Neural cell (in vitro differentiated cells): ENCODE measurements at regions not wholly inside any gene's neighbourhood (a gene's known extent, or its start where the extent isn't known, plus 50 kb on each side); places are given as distances from the start of the nearest gene placed in this dataset.

ENCODE experiments used
- H2AFZ ChIP-seq: fragments of 200-600, 300-800 bp; sonication (generic), shearing (Covaris generic); 2 replicates; pipeline ENCODE4 v1.6.0; 2014; ENCODE audit warnings: low read depth, mild to moderate bottlenecking, antibody characterized with exemption, low read length, moderate library complexity
- H3F3A ChIP-seq: fragments of 200-600 bp; shearing (Covaris generic); 2 replicates; pipeline ENCODE4 v1.6.1; 2016; ENCODE audit warnings: mild to moderate bottlenecking, moderate library complexity, mixed read lengths, antibody characterized with exemption, low read length; ENCODE audit not compliant: insufficient read depth, poor library complexity, severe bottlenecking
- H3K27ac ChIP-seq: fragments of 200-600, 300-800 bp; sonication (generic), shearing (Covaris generic); 2 replicates; pipeline ENCODE4 v1.5.1; 2014; ENCODE audit warnings: mild to moderate bottlenecking, low read length, moderate library complexity
- H3K27me3 ChIP-seq: fragments of 300-800, 200-600 bp; sonication (generic), shearing (Covaris generic); 2 replicates; pipeline ENCODE4 v1.6.0; 2014; ENCODE audit warnings: mild to moderate bottlenecking, low read depth, low read length, moderate library complexity; ENCODE audit not compliant: insufficient read depth
- H3K36me3 ChIP-seq: fragments of 300-800, 200-600 bp; sonication (generic), shearing (Covaris generic); 2 replicates; pipeline ENCODE4 v1.5.1; 2014; ENCODE audit warnings: mild to moderate bottlenecking, antibody characterized with exemption, low read length, moderate library complexity; ENCODE audit not compliant: insufficient read depth
- H3K4me2 ChIP-seq: fragments of 300-800, 200-600 bp; sonication (generic), shearing (Covaris generic); 2 replicates; pipeline ENCODE4 v1.6.0; 2014; ENCODE audit warnings: mild to moderate bottlenecking, low read length
- H3K4me3 ChIP-seq: fragments of 300-800, 200-600 bp; sonication (generic), shearing (Covaris generic); 2 replicates; pipeline ENCODE4 v1.5.1; 2014; ENCODE audit warnings: mild to moderate bottlenecking, low read length, moderate library complexity
- H3K79me2 ChIP-seq: fragments of 200-600 bp; shearing (Covaris generic); replicated peaks from 2 replicates; pipeline ENCODE4 v1.6.0; 2014; ENCODE audit warnings: mild to moderate bottlenecking, low read length, moderate library complexity; ENCODE audit not compliant: insufficient read depth
- H3K9ac ChIP-seq: fragments of 300-800, 200-600 bp; sonication (generic), shearing (Covaris generic); 2 replicates; pipeline ENCODE4 v1.6.1; 2016; ENCODE audit warnings: mild to moderate bottlenecking, low read length, mixed read lengths
- H3K9me2 ChIP-seq: fragments of 200-600 bp; shearing (Covaris generic); 2 replicates; pipeline ENCODE4 v1.6.1; 2016; ENCODE audit warnings: mild to moderate bottlenecking, low read length, mixed read lengths; ENCODE audit not compliant: insufficient read depth
- H3K9me3 ChIP-seq: fragments of 200-600, 300-800 bp; sonication (generic), shearing (Covaris generic); 2 replicates; pipeline ENCODE4 v1.6.1; 2016; ENCODE audit warnings: mild to moderate bottlenecking, mixed run types, low read length, moderate library complexity, mixed read lengths
- H4K20me1 ChIP-seq: fragments of 200-600 bp; shearing (Covaris generic); 2 replicates; pipeline ENCODE4 v1.6.1; 2016; ENCODE audit warnings: mild to moderate bottlenecking, mixed run types; ENCODE audit not compliant: insufficient read depth
- EP300 ChIP-seq: fragments of 450-650 bp; conservative IDR thresholded peaks from 2 replicates; pipeline ENCODE4 v1.6.1; 2014; ENCODE audit warnings: antibody characterized with exemption, mild to moderate bottlenecking, moderate library complexity; ENCODE audit not compliant: poor library complexity, severe bottlenecking
- EZH2 ChIP-seq: fragments of 200-600, 300-800 bp; shearing (Covaris generic), sonication (generic); IDR thresholded peaks from 2 replicates; pipeline ENCODE4 v1.6.1; 2014; ENCODE audit warnings: antibody characterized with exemption, low read length, borderline replicate concordance, mild to moderate bottlenecking; ENCODE audit not compliant: insufficient read depth, poor library complexity, severe bottlenecking
- MXI1 ChIP-seq: fragments of 450-650 bp; conservative IDR thresholded peaks from 2 replicates; pipeline ENCODE4 v1.6.1; 2014; ENCODE audit warnings: antibody characterized with exemption, mild to moderate bottlenecking; ENCODE audit not compliant: poor library complexity, severe bottlenecking
- POLR2AphosphoS5 ChIP-seq: IDR thresholded peaks from 2 replicates; pipeline ENCODE4 v1.6.1; 2012
- RAD21 ChIP-seq: fragments of 450-650 bp; conservative IDR thresholded peaks from 2 replicates; pipeline ENCODE4 v1.6.1; 2014; ENCODE audit warnings: antibody characterized with exemption, mild to moderate bottlenecking, moderate library complexity
- SMC3 ChIP-seq: fragments of 450-650 bp; conservative IDR thresholded peaks from 2 replicates; pipeline ENCODE4 v1.6.1; 2014; ENCODE audit warnings: antibody characterized with exemption, mild to moderate bottlenecking, moderate library complexity; ENCODE audit not compliant: poor library complexity
- TAF1 ChIP-seq: IDR thresholded peaks from 2 replicates; pipeline ENCODE4 v1.6.1; 2012; ENCODE audit warnings: low read depth
- TF ChIP-seq, protein P1 (sequence below): IDR thresholded peaks from 2 replicates; pipeline ENCODE4 v1.6.1; 2012; ENCODE audit warnings: borderline replicate concordance
- TF ChIP-seq, protein P2 (sequence below): fragments of 450-650 bp; IDR thresholded peaks from 2 replicates; pipeline ENCODE4 v1.5.1; 2014; ENCODE audit warnings: antibody characterized with exemption, mild to moderate bottlenecking, moderate library complexity; ENCODE audit not compliant: poor library complexity, severe bottlenecking

DNA sequence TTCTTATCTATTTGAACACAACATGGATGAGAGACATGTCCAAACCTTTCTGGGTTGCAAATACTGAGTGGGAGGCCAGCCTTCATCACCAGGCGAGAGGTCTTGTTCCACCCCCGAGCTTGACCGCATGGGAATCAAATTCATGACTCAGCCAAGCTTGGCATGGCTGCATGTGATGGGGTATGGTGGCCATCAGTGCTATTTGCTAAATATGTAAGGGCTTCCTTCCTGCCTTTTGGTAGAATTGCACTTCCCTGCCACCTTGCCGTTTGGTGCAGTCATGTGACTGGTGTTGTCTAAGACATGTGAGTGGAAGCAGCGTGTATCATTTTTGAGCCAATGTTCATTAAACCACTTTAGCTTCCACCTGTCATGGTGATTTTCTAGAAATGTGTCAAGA lies 508.9 kb upstream of the SULF2 start:
- Histone ChIP-seq H4K20me1 (no peaks in the 10 kb centered on the region), H2AFZ (no peak overlapping the region), H3K9me3 (no peaks in the 10 kb centered on the region), H3F3A (no peaks in the 10 kb centered on the region), H3K9me2 (no peaks in the 10 kb centered on the region), H3K4me2 (no peak overlapping the region), H3K79me2 (no peaks in the 10 kb centered on the region), H3K27ac (no peak overlapping the region), H3K4me3 (no peak overlapping the region), H3K27me3 (no peaks in the 10 kb centered on the region), H3K36me3 (no peaks in the 10 kb centered on the region), H3K9ac (no peak overlapping the region)
- no peak for TF ChIP-seq MXI1
- TF ChIP-seq, protein P1, sequence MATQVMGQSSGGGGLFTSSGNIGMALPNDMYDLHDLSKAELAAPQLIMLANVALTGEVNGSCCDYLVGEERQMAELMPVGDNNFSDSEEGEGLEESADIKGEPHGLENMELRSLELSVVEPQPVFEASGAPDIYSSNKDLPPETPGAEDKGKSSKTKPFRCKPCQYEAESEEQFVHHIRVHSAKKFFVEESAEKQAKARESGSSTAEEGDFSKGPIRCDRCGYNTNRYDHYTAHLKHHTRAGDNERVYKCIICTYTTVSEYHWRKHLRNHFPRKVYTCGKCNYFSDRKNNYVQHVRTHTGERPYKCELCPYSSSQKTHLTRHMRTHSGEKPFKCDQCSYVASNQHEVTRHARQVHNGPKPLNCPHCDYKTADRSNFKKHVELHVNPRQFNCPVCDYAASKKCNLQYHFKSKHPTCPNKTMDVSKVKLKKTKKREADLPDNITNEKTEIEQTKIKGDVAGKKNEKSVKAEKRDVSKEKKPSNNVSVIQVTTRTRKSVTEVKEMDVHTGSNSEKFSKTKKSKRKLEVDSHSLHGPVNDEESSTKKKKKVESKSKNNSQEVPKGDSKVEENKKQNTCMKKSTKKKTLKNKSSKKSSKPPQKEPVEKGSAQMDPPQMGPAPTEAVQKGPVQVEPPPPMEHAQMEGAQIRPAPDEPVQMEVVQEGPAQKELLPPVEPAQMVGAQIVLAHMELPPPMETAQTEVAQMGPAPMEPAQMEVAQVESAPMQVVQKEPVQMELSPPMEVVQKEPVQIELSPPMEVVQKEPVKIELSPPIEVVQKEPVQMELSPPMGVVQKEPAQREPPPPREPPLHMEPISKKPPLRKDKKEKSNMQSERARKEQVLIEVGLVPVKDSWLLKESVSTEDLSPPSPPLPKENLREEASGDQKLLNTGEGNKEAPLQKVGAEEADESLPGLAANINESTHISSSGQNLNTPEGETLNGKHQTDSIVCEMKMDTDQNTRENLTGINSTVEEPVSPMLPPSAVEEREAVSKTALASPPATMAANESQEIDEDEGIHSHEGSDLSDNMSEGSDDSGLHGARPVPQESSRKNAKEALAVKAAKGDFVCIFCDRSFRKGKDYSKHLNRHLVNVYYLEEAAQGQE = no peak
- TF ChIP-seq, protein P2, sequence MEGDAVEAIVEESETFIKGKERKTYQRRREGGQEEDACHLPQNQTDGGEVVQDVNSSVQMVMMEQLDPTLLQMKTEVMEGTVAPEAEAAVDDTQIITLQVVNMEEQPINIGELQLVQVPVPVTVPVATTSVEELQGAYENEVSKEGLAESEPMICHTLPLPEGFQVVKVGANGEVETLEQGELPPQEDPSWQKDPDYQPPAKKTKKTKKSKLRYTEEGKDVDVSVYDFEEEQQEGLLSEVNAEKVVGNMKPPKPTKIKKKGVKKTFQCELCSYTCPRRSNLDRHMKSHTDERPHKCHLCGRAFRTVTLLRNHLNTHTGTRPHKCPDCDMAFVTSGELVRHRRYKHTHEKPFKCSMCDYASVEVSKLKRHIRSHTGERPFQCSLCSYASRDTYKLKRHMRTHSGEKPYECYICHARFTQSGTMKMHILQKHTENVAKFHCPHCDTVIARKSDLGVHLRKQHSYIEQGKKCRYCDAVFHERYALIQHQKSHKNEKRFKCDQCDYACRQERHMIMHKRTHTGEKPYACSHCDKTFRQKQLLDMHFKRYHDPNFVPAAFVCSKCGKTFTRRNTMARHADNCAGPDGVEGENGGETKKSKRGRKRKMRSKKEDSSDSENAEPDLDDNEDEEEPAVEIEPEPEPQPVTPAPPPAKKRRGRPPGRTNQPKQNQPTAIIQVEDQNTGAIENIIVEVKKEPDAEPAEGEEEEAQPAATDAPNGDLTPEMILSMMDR = no peak

DNA sequence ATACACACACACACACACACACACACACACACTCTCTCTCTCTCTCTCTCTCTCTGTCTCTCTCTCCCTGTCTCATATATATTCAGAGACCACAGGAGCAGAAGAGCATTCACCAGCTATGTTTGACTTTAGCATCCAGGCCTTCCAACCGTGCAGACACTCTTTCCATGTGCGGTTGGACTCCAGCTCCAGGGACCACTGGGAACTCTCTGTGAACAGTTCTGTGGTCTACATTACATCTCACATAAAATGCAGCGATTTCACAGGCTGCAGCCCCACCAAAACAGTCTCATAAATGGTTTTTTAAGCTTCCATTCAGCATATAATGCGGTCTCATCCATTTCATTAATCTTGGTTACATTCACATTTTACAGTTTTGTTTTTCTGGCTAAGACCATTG lies 508.4 kb upstream of the SULF2 start:
- H3K36me3 ChIP-seq = no peaks in the 10 kb centered on the region
- no peak for TF ChIP-seq TAF1
- no peak for TF ChIP-seq RAD21
- no peaks in the 10 kb centered on the region for H3K9me2 ChIP-seq
- no peak overlapping the region for H3K4me3 ChIP-seq
- H3K27ac ChIP-seq = no peak overlapping the region
- no peak overlapping the region for H2AFZ ChIP-seq
- H4K20me1 ChIP-seq = no peaks in the 10 kb centered on the region
- H3K9ac ChIP-seq = no peak overlapping the region
- H3K9me3 ChIP-seq = no peaks in the 10 kb centered on the region
- no peak overlapping the region for H3K4me2 ChIP-seq
- H3F3A ChIP-seq = no peaks in the 10 kb centered on the region
- no peaks in the 10 kb centered on the region for H3K27me3 ChIP-seq
- no peaks in the 10 kb centered on the region for H3K79me2 ChIP-seq

DNA sequence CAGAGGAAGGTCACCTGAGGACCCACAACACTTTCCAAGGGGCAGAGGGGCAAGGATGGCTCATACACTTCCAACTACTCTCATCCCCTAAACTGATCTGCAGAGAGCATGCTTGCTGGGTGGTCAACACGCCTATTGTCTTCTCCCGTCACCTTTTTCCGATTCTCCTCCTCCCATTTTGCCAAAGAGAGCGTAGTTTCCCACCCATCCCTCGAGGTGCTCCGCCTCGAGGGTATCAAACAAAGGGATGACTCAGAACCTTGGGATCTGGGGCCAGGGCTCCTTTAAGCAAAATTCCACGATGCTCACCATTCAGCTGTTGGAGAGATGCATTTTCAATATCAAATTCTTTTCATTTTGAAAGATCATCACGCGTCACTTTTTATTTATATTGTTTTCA lies 507.5 kb upstream of the SULF2 start:
- no peaks in the 10 kb centered on the region for H3K9me2 ChIP-seq
- no peaks in the 10 kb centered on the region for H3K9me3 ChIP-seq
- H3K79me2 ChIP-seq = no peaks in the 10 kb centered on the region
- no peak overlapping the region for H3K27ac ChIP-seq
- H3K4me3 ChIP-seq = no peak overlapping the region
- no peak overlapping the region for H3K4me2 ChIP-seq
- TF ChIP-seq RAD21 (no peak), SMC3 (no peak), MXI1 (no peak), EZH2 (no peak), EP300 (no peak), TAF1 (no peak), POLR2AphosphoS5 (no peak)
- TF ChIP-seq, protein P2 = no peak
- TF ChIP-seq, protein P1 = no peak
- no peaks in the 10 kb centered on the region for H3K27me3 ChIP-seq
- no peak overlapping the region for H3K9ac ChIP-seq
- no peaks in the 10 kb centered on the region for H3F3A ChIP-seq
- H3K36me3 ChIP-seq = no peaks in the 10 kb centered on the region
- H4K20me1 ChIP-seq = no peaks in the 10 kb centered on the region
- no peak overlapping the region for H2AFZ ChIP-seq
